H1 (cell line): ENCODE measurements at regions not wholly inside any gene's neighbourhood (a gene's known extent, or its start where the extent isn't known, plus 50 kb on each side); places are given as distances from the start of the nearest gene placed in this dataset.

Source experiments
- CTCF ChIA-PET: fragments of 300-600 bp; sonication (Branson Sonifier 250); formaldehyde crosslinking; loops from one replicate; lab custom pipeline; 2021; ENCODE audit not compliant: partially characterized antibody; lab: Charles Lee
- POLR2A ChIA-PET: fragments of 300-600 bp; sonication (Branson Sonifier 250); formaldehyde crosslinking; loops from one replicate; lab custom pipeline; 2021; ENCODE audit warnings: inconsistent platforms; ENCODE audit not compliant: partially characterized antibody; lab: Charles Lee
- DNase-seq, 2 experiments: peaks; one replicate each; pipeline versions ENCODE4 v3.0.0 to v3.0.0-alpha.2; 2010 to 2022; ENCODE audit warnings: low spot score in 2 of 2, low read depth in 1 of 2, mixed read lengths in 1 of 2
- FAIRE-seq: peaks from 2 replicates; lab custom pipeline; 2011; peaks lifted over from hg19 to GRCh38; lab: Jason Lieb, UNC
- H2AFZ ChIP-seq: 2 replicates; pipeline ENCODE4 v1.8.1; 2012; ENCODE audit warnings: low read length, inconsistent platforms
- H2AK5ac ChIP-seq: 2 replicates; pipeline ENCODE4 v1.6.1; 2013; ENCODE audit warnings: low read depth, low read length
- H2BK120ac ChIP-seq: replicated peaks from 2 replicates; pipeline ENCODE3; 2013; ENCODE audit warnings: low read depth, low read length, inconsistent platforms
- H2BK12ac ChIP-seq: 2 replicates; pipeline ENCODE4 v1.6.1; 2013; ENCODE audit warnings: low read depth, low read length
- H2BK15ac ChIP-seq: 2 replicates; pipeline ENCODE4 v1.6.1; 2013; ENCODE audit warnings: low read length
- H2BK20ac ChIP-seq: 2 replicates; pipeline ENCODE4 v1.6.1; 2013; ENCODE audit warnings: low read length
- H2BK5ac ChIP-seq: 2 replicates; pipeline ENCODE4 v1.6.1; 2013; ENCODE audit warnings: low read depth, low read length
- H3K14ac ChIP-seq: 2 replicates; pipeline ENCODE4 v1.6.1; 2013; ENCODE audit warnings: inconsistent platforms; ENCODE audit not compliant: insufficient read length
- H3K18ac ChIP-seq: 2 replicates; pipeline ENCODE4 v1.6.1; 2013; ENCODE audit warnings: low read length; ENCODE audit errors: extremely low read depth
- H3K23ac ChIP-seq: 2 replicates; pipeline ENCODE4 v1.6.1; 2013; ENCODE audit warnings: inconsistent platforms; ENCODE audit not compliant: insufficient read length
- H3K23me2 ChIP-seq: 2 replicates; pipeline ENCODE4 v1.6.1; 2013; ENCODE audit warnings: low read depth, low read length
- H3K27ac ChIP-seq: 2 replicates; pipeline ENCODE4 v1.6.1; 2011; ENCODE audit warnings: low read depth, low read length, inconsistent platforms
- H3K27me3 ChIP-seq, 4 experiments: replicated peaks in 1 of 4; 1 replicate in 1 of 4; 2 replicates in 3 of 4; pipeline versions ENCODE4 v1.6.1 to v1.8.1; 2011 to 2013; ENCODE audit warnings: low read length in 3 of 4, mild to moderate bottlenecking in 3 of 4, inconsistent platforms in 2 of 4, mixed read lengths in 2 of 4, moderate library complexity in 1 of 4; ENCODE audit not compliant: control insufficient read depth in 3 of 4, insufficient read depth in 3 of 4; ENCODE audit errors: extremely low read depth in 1 of 4
- H3K36me3 ChIP-seq, 4 experiments: 2 replicates each; pipeline versions ENCODE4 v1.6.1 to v1.8.1; 2011 to 2013; ENCODE audit warnings: mild to moderate bottlenecking in 4 of 4, low read length in 3 of 4, moderate library complexity in 2 of 4, control low read depth in 1 of 4, inconsistent platforms in 1 of 4; ENCODE audit not compliant: insufficient read depth in 4 of 4, control insufficient read depth in 2 of 4
- H3K4ac ChIP-seq: replicated peaks from 2 replicates; pipeline ENCODE3; 2013; ENCODE audit warnings: low read length, low read depth, mixed read lengths, inconsistent platforms; ENCODE audit not compliant: insufficient read length
- H3K4me1 ChIP-seq, 4 experiments: replicated peaks in 1 of 4; 1 replicate in 1 of 4; 2 replicates in 3 of 4; pipeline versions ENCODE4 v1.6.1 to v1.8.1; 2011 to 2013; ENCODE audit warnings: low read length in 3 of 4, inconsistent platforms in 2 of 4, mixed read lengths in 1 of 4; ENCODE audit not compliant: insufficient read depth in 4 of 4, control insufficient read depth in 3 of 4
- H3K4me2 ChIP-seq, 2 experiments: 2 replicates each; pipeline versions ENCODE4 v1.6.1 to v1.8.1; 2011 to 2013; ENCODE audit warnings: low read depth in 2 of 2, low read length in 2 of 2, control low read depth in 1 of 2, inconsistent platforms in 1 of 2, mild to moderate bottlenecking in 1 of 2; ENCODE audit not compliant: insufficient read depth in 1 of 2
- H3K4me3 ChIP-seq, 4 experiments: fragments of 200-600, 300-600 bp in 1 of 4; sonication (generic), shearing (Covaris generic), sonication (Bioruptor Twin) in 1 of 4; 2 replicates each; pipeline versions ENCODE4 v1.5.1 to v1.8.1; 2011 to 2016; ENCODE audit warnings: low read length in 4 of 4, low read depth in 3 of 4, control low read depth in 2 of 4, inconsistent platforms in 2 of 4, mild to moderate bottlenecking in 2 of 4, mixed read lengths in 1 of 4, moderate library complexity in 1 of 4; ENCODE audit not compliant: insufficient read depth in 2 of 4; ENCODE audit errors: extremely low read depth in 1 of 4
- H3K56ac ChIP-seq: replicated peaks from 2 replicates; pipeline ENCODE3; 2013; ENCODE audit warnings: low read depth, mild to moderate bottlenecking, mixed read lengths, low read length, inconsistent platforms; ENCODE audit not compliant: insufficient read length
- H3K79me1 ChIP-seq: 2 replicates; pipeline ENCODE4 v1.6.1; 2013; ENCODE audit warnings: low read depth, low read length, control low read depth
- H3K79me2 ChIP-seq, 2 experiments: 2 replicates each; pipeline versions ENCODE4 v1.6.1 to v1.8.1; 2012 to 2013; ENCODE audit warnings: low read length in 2 of 2, mild to moderate bottlenecking in 2 of 2, inconsistent platforms in 1 of 2; ENCODE audit not compliant: insufficient read depth in 2 of 2, control insufficient read depth in 1 of 2
- H3K9ac ChIP-seq, 4 experiments: replicated peaks in 1 of 4; 1 replicate in 1 of 4; 2 replicates in 3 of 4; pipeline versions ENCODE4 v1.6.1 to v1.8.1; 2011 to 2013; ENCODE audit warnings: low read depth in 3 of 4, low read length in 3 of 4, control low read depth in 2 of 4, mild to moderate bottlenecking in 2 of 4, moderate library complexity in 2 of 4, inconsistent platforms in 1 of 4; ENCODE audit errors: extremely low read depth in 1 of 4
- H3K9me3 ChIP-seq, 2 experiments: 2 replicates each; pipeline versions ENCODE4 v1.6.1 to v1.8.1; 2012 to 2013; ENCODE audit warnings: mild to moderate bottlenecking in 2 of 2, moderate library complexity in 2 of 2, control low read depth in 1 of 2, inconsistent platforms in 1 of 2, low read depth in 1 of 2, low read length in 1 of 2, mixed read lengths in 1 of 2; ENCODE audit not compliant: insufficient read depth in 2 of 2
- H4K20me1 ChIP-seq, 2 experiments: replicated peaks in 1 of 2; 2 replicates each; pipeline versions ENCODE3 to v1.8.1; 2011 to 2013; ENCODE audit warnings: inconsistent platforms in 2 of 2, low read length in 2 of 2, mild to moderate bottlenecking in 1 of 2; ENCODE audit not compliant: insufficient read depth in 2 of 2, control insufficient read depth in 1 of 2
- H4K5ac ChIP-seq: 2 replicates; pipeline ENCODE4 v1.6.1; 2013; ENCODE audit warnings: low read length, low read depth, mixed read lengths, inconsistent platforms; ENCODE audit not compliant: insufficient read length
- H4K8ac ChIP-seq: 2 replicates; pipeline ENCODE4 v1.8.0; 2013; ENCODE audit warnings: mild to moderate bottlenecking, moderate library complexity, low read length, inconsistent platforms; ENCODE audit not compliant: insufficient read depth; ENCODE audit errors: extremely low read depth
- H4K91ac ChIP-seq: replicated peaks from 2 replicates; pipeline ENCODE3; 2013; ENCODE audit warnings: low read length, mixed read lengths, inconsistent platforms; ENCODE audit not compliant: insufficient read length
- CBX8 ChIP-seq: fragments of 300-800, 300-1000 bp; sonication (generic); IDR thresholded peaks from 2 replicates; pipeline ENCODE4 v1.7.1; 2016; ENCODE audit warnings: low read depth, low read length, borderline replicate concordance
- CHD2 ChIP-seq: IDR thresholded peaks from 2 replicates; pipeline ENCODE4 v1.6.1; 2012; ENCODE audit warnings: low read length, improper control_type of control experiment
- MAFK ChIP-seq: IDR thresholded peaks from 2 replicates; pipeline ENCODE4 v1.6.1; 2012; ENCODE audit warnings: low read depth, mild to moderate bottlenecking, improper control_type of control experiment, low read length
- MAX ChIP-seq: IDR thresholded peaks from 2 replicates; pipeline ENCODE4 v1.6.1; 2012; ENCODE audit warnings: inconsistent platforms
- NRF1 ChIP-seq: IDR thresholded peaks from 2 replicates; pipeline ENCODE4 v1.6.1; 2011; ENCODE audit warnings: mild to moderate bottlenecking, low read depth, low read length, improper control_type of control experiment
- RAD21 ChIP-seq, 2 experiments: IDR thresholded peaks in 1 of 2; conservative IDR thresholded peaks in 1 of 2; 2 replicates each; pipeline ENCODE4 v1.6.1; 2011; ENCODE audit warnings: low read depth in 2 of 2, low read length in 2 of 2, improper control_type of control experiment in 1 of 2, inconsistent platforms in 1 of 2, mild to moderate bottlenecking in 1 of 2, moderate library complexity in 1 of 2
- RFX5 ChIP-seq: IDR thresholded peaks from 2 replicates; pipeline ENCODE4 v1.6.1; 2011; ENCODE audit warnings: low read depth, low read length, improper control_type of control experiment, borderline replicate concordance
- SRF ChIP-seq: IDR thresholded peaks from 2 replicates; pipeline ENCODE4 v1.6.1; 2011; ENCODE audit warnings: mild to moderate bottlenecking, low read depth, low read length, moderate library complexity
- WGBS, 2 experiments: shearing (Covaris generic) in 1 of 2; methylation state at CpG; one replicate each; pipeline versions ENCODE4 v1.1.6 to v1.1.7; 2013 to 2015; ENCODE audit warnings: low lambda C conversion rate in 2 of 2, mixed read lengths in 2 of 2, inconsistent platforms in 1 of 2, low coverage in 1 of 2, missing lambda C conversion rate in 1 of 2; ENCODE audit not compliant: insufficient replicate concordance in 2 of 2, insufficient coverage in 1 of 2, insufficient read length in 1 of 2; ENCODE audit errors: extremely low coverage in 1 of 2, missing lambda C conversion rate in 1 of 2; 5-methylcytosine and 5-hydroxymethylcytosine counted together
- TF ChIP-seq, protein P1 (sequence below): IDR thresholded peaks from 2 replicates; pipeline ENCODE4 v1.6.1; 2012; ENCODE audit warnings: low read length, inconsistent platforms

DNA sequence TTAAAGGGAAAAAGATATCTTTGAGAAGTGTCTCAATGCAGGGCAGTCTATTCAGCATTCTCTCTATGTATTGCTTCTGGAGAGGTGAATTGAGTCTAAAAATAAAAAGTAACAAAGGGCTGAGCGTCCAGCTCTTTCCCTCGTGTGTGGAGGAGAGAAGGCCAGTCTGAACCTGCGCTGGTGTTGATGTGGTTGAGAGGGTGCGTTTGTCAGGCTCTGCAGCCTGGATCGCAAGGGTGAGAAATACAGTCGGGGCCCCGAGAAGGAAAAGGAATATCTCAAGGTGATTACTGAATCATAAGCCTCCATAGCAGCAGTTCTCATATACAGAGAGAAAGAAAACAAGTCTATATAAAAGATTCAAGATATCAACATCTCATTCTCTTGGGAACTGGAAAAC lies 494.1 kb upstream of the MDFIC2 start:
- no peak overlapping the region for H3K18ac ChIP-seq
- no peaks in the 10 kb centered on the region for H3K79me2 ChIP-seq
- no peak for TF ChIP-seq NRF1
- no peak for TF ChIP-seq MAX
- no peak for TF ChIP-seq SRF
- no peak for TF ChIP-seq RFX5
- TF ChIP-seq, protein P1, sequence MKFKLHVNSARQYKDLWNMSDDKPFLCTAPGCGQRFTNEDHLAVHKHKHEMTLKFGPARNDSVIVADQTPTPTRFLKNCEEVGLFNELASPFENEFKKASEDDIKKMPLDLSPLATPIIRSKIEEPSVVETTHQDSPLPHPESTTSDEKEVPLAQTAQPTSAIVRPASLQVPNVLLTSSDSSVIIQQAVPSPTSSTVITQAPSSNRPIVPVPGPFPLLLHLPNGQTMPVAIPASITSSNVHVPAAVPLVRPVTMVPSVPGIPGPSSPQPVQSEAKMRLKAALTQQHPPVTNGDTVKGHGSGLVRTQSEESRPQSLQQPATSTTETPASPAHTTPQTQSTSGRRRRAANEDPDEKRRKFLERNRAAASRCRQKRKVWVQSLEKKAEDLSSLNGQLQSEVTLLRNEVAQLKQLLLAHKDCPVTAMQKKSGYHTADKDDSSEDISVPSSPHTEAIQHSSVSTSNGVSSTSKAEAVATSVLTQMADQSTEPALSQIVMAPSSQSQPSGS: no peak
- TF ChIP-seq CBX8: no peak
- TF ChIP-seq RAD21 (IDR thresholded peaks at IDR 0.05 in 1 of 2, conservative IDR thresholded peaks at IDR 0.05 in 1 of 2; ENCODE audit: low read depth in 2 of 2, low read length in 2 of 2): no peak
- TF ChIP-seq CHD2: no peak
- TF ChIP-seq MAFK: no peak
- no peak overlapping the region for H4K5ac ChIP-seq
- H3K27ac ChIP-seq: no peak overlapping the region
- H2AFZ ChIP-seq: no peak overlapping the region
- no peak overlapping the region for H3K4me3 ChIP-seq
- H3K4me2 ChIP-seq: no peak overlapping the region
- H3K4me1 ChIP-seq: no peaks in the 10 kb centered on the region
- no peak overlapping the region for H2BK12ac ChIP-seq
- no peak overlapping the region for H3K56ac ChIP-seq
- H2BK15ac ChIP-seq: no peak overlapping the region
- no peak overlapping the region for H4K91ac ChIP-seq
- no peaks in the 10 kb centered on the region for H3K36me3 ChIP-seq
- no peaks in the 10 kb centered on the region for H3K27me3 ChIP-seq
- H2BK120ac ChIP-seq: no peak overlapping the region
- no peak overlapping the region for H2BK20ac ChIP-seq
- no peak overlapping the region for H3K14ac ChIP-seq
- H2BK5ac ChIP-seq: no peak overlapping the region
- H2AK5ac ChIP-seq: no peak overlapping the region
- no peak overlapping the region for H3K9ac ChIP-seq
- 95% methylated on average over 7 of the region's 7 CpGs; no CpG with 5 or more reads in 1 of the 2 experiments for WGBS, 2 experiments
- CTCF ChIA-PET: no interaction called here
- no peak overlapping the region for H4K8ac ChIP-seq
- no peaks in the 10 kb centered on the region for H3K79me1 ChIP-seq
- POLR2A ChIA-PET: no interaction called here
- no peak overlapping the region for H3K23ac ChIP-seq
- H3K9me3 ChIP-seq: no peaks in the 10 kb centered on the region
- no peak overlapping the region for H3K4ac ChIP-seq
- DNase-seq (no peak), FAIRE-seq (no peak)
- no peaks in the 10 kb centered on the region for H4K20me1 ChIP-seq
- no peaks in the 10 kb centered on the region for H3K23me2 ChIP-seq
